Panc1 (cell line): ENCODE measurements at regions not wholly inside any gene's neighbourhood (a gene's known extent, or its start where the extent isn't known, plus 50 kb on each side); places are given as distances from the start of the nearest gene placed in this dataset.
"Not testable (repeated sequence)": the region's sequence is repeated elsewhere in the genome, so short reads cannot be mapped to it uniquely, and the experiment has no call there.

Experiments
- CTCF ChIP-seq: fragments of 450-650 bp; IDR thresholded peaks from 2 replicates; pipeline ENCODE4 v1.5.1; 2017; ENCODE audit warnings: mild to moderate bottlenecking
- POLR2AphosphoS5 ChIP-seq: IDR thresholded peaks from 2 replicates; pipeline ENCODE4 v1.6.1; 2012; ENCODE audit warnings: mild to moderate bottlenecking, low read depth, low read length, moderate library complexity
- SIN3A ChIP-seq: IDR thresholded peaks from 2 replicates; pipeline ENCODE4 v1.6.1; 2012; ENCODE audit warnings: low read depth, mild to moderate bottlenecking, low read length, moderate library complexity, borderline replicate concordance; ENCODE audit not compliant: insufficient read depth
- TCF7L2 ChIP-seq: IDR thresholded peaks from 2 replicates; pipeline ENCODE4 v1.6.1; 2011; ENCODE audit warnings: mild to moderate bottlenecking, low read depth, low read length, inconsistent platforms
- TF ChIP-seq, protein P1 (sequence below), 2 experiments: IDR thresholded peaks; 2 replicates each; pipeline ENCODE4 v1.6.1; 2011 to 2012; ENCODE audit warnings: low read depth in 2 of 2, control low read depth in 1 of 2, low read length in 1 of 2, mild to moderate bottlenecking in 1 of 2, moderate library complexity in 1 of 2; ENCODE audit not compliant: insufficient read depth in 1 of 2

GRCh38 chr1:41968557-41968956, 49.8 kb upstream of the HIVEP3 start:
- not testable (repeated sequence) for TF ChIP-seq POLR2AphosphoS5, CTCF, SIN3A, TCF7L2
- TF ChIP-seq, protein P1, sequence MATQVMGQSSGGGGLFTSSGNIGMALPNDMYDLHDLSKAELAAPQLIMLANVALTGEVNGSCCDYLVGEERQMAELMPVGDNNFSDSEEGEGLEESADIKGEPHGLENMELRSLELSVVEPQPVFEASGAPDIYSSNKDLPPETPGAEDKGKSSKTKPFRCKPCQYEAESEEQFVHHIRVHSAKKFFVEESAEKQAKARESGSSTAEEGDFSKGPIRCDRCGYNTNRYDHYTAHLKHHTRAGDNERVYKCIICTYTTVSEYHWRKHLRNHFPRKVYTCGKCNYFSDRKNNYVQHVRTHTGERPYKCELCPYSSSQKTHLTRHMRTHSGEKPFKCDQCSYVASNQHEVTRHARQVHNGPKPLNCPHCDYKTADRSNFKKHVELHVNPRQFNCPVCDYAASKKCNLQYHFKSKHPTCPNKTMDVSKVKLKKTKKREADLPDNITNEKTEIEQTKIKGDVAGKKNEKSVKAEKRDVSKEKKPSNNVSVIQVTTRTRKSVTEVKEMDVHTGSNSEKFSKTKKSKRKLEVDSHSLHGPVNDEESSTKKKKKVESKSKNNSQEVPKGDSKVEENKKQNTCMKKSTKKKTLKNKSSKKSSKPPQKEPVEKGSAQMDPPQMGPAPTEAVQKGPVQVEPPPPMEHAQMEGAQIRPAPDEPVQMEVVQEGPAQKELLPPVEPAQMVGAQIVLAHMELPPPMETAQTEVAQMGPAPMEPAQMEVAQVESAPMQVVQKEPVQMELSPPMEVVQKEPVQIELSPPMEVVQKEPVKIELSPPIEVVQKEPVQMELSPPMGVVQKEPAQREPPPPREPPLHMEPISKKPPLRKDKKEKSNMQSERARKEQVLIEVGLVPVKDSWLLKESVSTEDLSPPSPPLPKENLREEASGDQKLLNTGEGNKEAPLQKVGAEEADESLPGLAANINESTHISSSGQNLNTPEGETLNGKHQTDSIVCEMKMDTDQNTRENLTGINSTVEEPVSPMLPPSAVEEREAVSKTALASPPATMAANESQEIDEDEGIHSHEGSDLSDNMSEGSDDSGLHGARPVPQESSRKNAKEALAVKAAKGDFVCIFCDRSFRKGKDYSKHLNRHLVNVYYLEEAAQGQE (IDR thresholded peaks at IDR 0.05; ENCODE audit: insufficient read depth in 1 of 2, low read depth in 2 of 2, low read length in 1 of 2), result not testable (repeated sequence)
